ENCODE measurements at regions not wholly inside any gene's neighbourhood (a gene's known extent, or its start where the extent isn't known, plus 50 kb on each side); places are given as distances from the start of the nearest gene placed in this dataset.

- TF ChIP-seq, protein P1, sequence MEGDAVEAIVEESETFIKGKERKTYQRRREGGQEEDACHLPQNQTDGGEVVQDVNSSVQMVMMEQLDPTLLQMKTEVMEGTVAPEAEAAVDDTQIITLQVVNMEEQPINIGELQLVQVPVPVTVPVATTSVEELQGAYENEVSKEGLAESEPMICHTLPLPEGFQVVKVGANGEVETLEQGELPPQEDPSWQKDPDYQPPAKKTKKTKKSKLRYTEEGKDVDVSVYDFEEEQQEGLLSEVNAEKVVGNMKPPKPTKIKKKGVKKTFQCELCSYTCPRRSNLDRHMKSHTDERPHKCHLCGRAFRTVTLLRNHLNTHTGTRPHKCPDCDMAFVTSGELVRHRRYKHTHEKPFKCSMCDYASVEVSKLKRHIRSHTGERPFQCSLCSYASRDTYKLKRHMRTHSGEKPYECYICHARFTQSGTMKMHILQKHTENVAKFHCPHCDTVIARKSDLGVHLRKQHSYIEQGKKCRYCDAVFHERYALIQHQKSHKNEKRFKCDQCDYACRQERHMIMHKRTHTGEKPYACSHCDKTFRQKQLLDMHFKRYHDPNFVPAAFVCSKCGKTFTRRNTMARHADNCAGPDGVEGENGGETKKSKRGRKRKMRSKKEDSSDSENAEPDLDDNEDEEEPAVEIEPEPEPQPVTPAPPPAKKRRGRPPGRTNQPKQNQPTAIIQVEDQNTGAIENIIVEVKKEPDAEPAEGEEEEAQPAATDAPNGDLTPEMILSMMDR (IDR thresholded peaks at IDR 0.05) = no peak
- TF ChIP-seq POLR2A (IDR thresholded peaks at IDR 0.05) = no peak
These were observed 117.2 kb downstream of the SLC4A3 start for GRCh38 chr2:219744600-219744999.
